Adrenal gland (tissue), 9 donors: ENCODE measurements at regions not wholly inside any gene's neighbourhood (a gene's known extent, or its start where the extent isn't known, plus 50 kb on each side); places are given as distances from the start of the nearest gene placed in this dataset.

Source experiments
- DNase-seq, 7 donors: peaks; one replicate each; pipeline ENCODE4 v3.0.0-alpha.2; 2019 to 2020
- H3K27ac ChIP-seq, 5 donors: fragments of 200-600 bp; sonication (generic) in 4 of 5; 1 replicate in 3 of 5; 2 replicates in 2 of 5; pipeline versions ENCODE4 v1.5.1 to v1.8.0; 2016 to 2020; ENCODE audit warnings: mild to moderate bottlenecking in 1 of 5
- H3K27me3 ChIP-seq: fragments of 200-600 bp; 2 replicates; pipeline ENCODE4 v1.8.0; 2021
- H3K36me3 ChIP-seq, 2 donors: fragments of 200-600 bp; replicated peaks in 1 of 2; 1 replicate in 1 of 2; 2 replicates in 1 of 2; pipeline versions ENCODE4 v1.5.1 to v1.8.0; 2018 to 2022
- H3K4me1 ChIP-seq, 2 donors: fragments of 200-600 bp; replicated peaks in 1 of 2; 1 replicate in 1 of 2; 2 replicates in 1 of 2; pipeline versions ENCODE4 v1.5.1 to v1.8.0; 2018 to 2021
- H3K4me3 ChIP-seq, 4 donors: fragments of 200-600 bp; sonication (generic) in 3 of 4; one replicate each; pipeline ENCODE4 v1.5.1; 2016 to 2018
- H3K9me3 ChIP-seq, 3 donors: fragments of 200-600 bp; sonication (generic) in 1 of 3; replicated peaks in 1 of 3; 1 replicate in 2 of 3; 2 replicates in 1 of 3; pipeline versions ENCODE4 v1.5.1 to v1.8.0; 2016 to 2021
- CTCF ChIP-seq, 6 experiments: fragments of 450-650 bp in 4 of 6; fragments of 200-600 bp in 2 of 6; sonication (generic) in 1 of 6; IDR thresholded peaks; 1 replicate in 5 of 6; 2 replicates in 1 of 6; pipeline versions ENCODE4 v1.5.1 to v1.8.0; 2016 to 2021; ENCODE audit warnings: antibody characterized with exemption in 6 of 6, mild to moderate bottlenecking in 2 of 6, moderate library complexity in 1 of 6
- POLR2A ChIP-seq, 2 donors: fragments of 450-650 bp; IDR thresholded peaks; one replicate each; pipeline ENCODE4 v1.6.1; 2017; ENCODE audit warnings: antibody characterized with exemption in 2 of 2, mild to moderate bottlenecking in 2 of 2, moderate library complexity in 1 of 2
- WGBS, 4 donors: extraction: QIAGEN DNeasy Blood & Tissue Kit in 2 of 4; methylation state at CpG; one replicate each; pipeline versions ENCODE4 v1.1.5 to v1.1.7; 2013 to 2017; 5-methylcytosine and 5-hydroxymethylcytosine counted together
- intact Hi-C, 2 donors: fragments of 100-400 bp; cut with DNase I; formaldehyde crosslinking; loops; one replicate each; pipeline versions ENCODE4 v1.14.1 to v1.15.0; 2022 to 2023
- donor health status: healthy with polysubstance abuse.
- donor health status: Bipolar disorder and iron deficiency.
- donor health status: DM: yes; HTN: yes; CAD: no.
- donor health status: DM: no; HTN: no; CAD: no.
- donor health status: DM: no; HTN: no; CAD: no.

GRCh38 chr2:180322781-180323180 lies 315.7 kb upstream of the CWC22 start:
- H3K4me3 ChIP-seq: no peak overlapping the region
- TF ChIP-seq CTCF (IDR thresholded peaks at IDR 0.05) (no peak), POLR2A (IDR thresholded peaks at IDR 0.05) (no peak)
- intact Hi-C loops: no loop called here
- H3K4me1 ChIP-seq: no peaks in the 10 kb centered on the region
- no peak for DNase-seq
- no peaks in the 10 kb centered on the region for H3K9me3 ChIP-seq
- no peaks in the 10 kb centered on the region for H3K27me3 ChIP-seq
- H3K36me3 ChIP-seq: no peaks in the 10 kb centered on the region
- H3K27ac ChIP-seq: no peak overlapping the region

- Histone ChIP-seq H3K9me3 (no peaks in the 10 kb centered on the region), H3K4me1 (no peaks in the 10 kb centered on the region), H3K36me3 (no peaks in the 10 kb centered on the region), H3K27ac (no peak overlapping the region), H3K27me3 (no peaks in the 10 kb centered on the region), H3K4me3 (no peak overlapping the region)
- no peak for DNase-seq
- intact Hi-C loops: no loop called here
- TF ChIP-seq POLR2A (IDR thresholded peaks at IDR 0.05) (no peak), CTCF (IDR thresholded peaks at IDR 0.05) (no peak)
These were observed 312.7 kb upstream of the CWC22 start for GRCh38 chr2:180319586-180320405.

- Histone ChIP-seq H3K4me3 (no peak overlapping the region), H3K36me3 (no peaks in the 10 kb centered on the region), H3K4me1 (no peaks in the 10 kb centered on the region), H3K27ac (no peak overlapping the region), H3K9me3 (no peaks in the 10 kb centered on the region), H3K27me3 (no peaks in the 10 kb centered on the region)
- WGBS, 4 donors: 57 to 74% (median 68%) methylated on average over 2 of the region's 2 CpGs
- DNase-seq: no peak
- intact Hi-C loops: no loop called here
- TF ChIP-seq POLR2A (IDR thresholded peaks at IDR 0.05) (no peak), CTCF (IDR thresholded peaks at IDR 0.05) (no peak)
These were observed 307.0 kb upstream of the CWC22 start for GRCh38 chr2:180314086-180314485.

GRCh38 chr2:180312542-180312941 lies 305.4 kb upstream of the CWC22 start:
- intact Hi-C loops: no loop called here
- no peak for DNase-seq
- no peak for TF ChIP-seq POLR2A (IDR thresholded peaks at IDR 0.05)
- no peak for TF ChIP-seq CTCF (IDR thresholded peaks at IDR 0.05)

More at GRCh38 chr2:180312542-180312941, 305.4 kb upstream of the CWC22 start:
- Histone ChIP-seq H3K27ac (no peak overlapping the region), H3K4me1 (no peaks in the 10 kb centered on the region), H3K4me3 (no peak overlapping the region), H3K36me3 (no peaks in the 10 kb centered on the region), H3K27me3 (no peaks in the 10 kb centered on the region), H3K9me3 (no peaks in the 10 kb centered on the region)
